ENCODE measurements at regions not wholly inside any gene's neighbourhood (a gene's known extent, or its start where the extent isn't known, plus 50 kb on each side); places are given as distances from the start of the nearest gene placed in this dataset.
"Not testable (repeated sequence)": the region's sequence is repeated elsewhere in the genome, so short reads cannot be mapped to it uniquely, and the experiment has no call there.

- DNase-seq: no peak
Observed at GRCh38 chr2:183946193-183946592, 652.1 kb upstream of the ZNF804A start.

- DNase-seq: no peak
Observed at GRCh38 chr2:183948861-183949260, 649.5 kb upstream of the ZNF804A start.

DNA sequence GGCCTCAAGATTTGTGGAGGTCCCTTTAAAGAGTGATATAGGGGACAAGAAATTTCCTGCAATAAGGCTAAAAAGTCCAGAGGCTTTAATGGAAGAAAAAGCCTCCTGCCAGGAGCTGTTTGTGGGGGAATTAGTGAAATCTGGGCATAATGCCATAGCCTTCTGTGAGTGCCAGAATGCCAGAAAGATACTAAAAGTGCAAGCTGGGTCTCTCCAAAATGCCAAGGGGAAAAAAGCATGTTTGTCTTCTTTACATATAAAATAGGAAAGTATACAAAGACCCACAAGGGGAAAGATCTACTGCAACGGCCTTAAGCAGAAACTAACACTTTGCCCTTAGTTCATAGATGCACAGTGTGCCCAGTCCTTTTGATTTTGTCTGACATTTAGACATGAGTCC is 647.7 kb upstream of the ZNF804A start:
- no peak for DNase-seq

- no peak for DNase-seq
Observed at GRCh38 chr2:183951630-183952029, 646.7 kb upstream of the ZNF804A start.

- DNase-seq: no peak
Observed at GRCh38 chr2:183952741-183953140, 645.6 kb upstream of the ZNF804A start.

DNA sequence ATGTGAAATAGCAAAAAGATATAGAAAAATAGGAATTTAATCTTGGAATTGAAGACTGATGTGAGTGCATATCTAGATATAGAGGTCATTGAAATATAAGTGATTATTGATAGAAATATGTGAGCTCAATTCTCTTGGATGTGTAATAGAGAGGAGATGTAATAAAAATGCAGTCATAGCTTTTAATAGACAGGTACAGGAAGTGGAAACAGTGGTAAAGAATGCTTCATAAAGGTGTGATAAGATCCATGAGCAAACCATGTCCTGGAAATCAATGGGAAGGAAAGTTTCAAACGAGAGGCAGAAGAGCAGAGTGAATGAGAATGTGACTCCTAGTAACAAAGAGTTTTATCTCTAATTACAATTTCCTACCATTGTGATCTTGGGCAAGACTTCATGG is 634.7 kb upstream of the ZNF804A start:
- no peak for DNase-seq

GRCh38 chr2:183964565-183964964 is 633.8 kb upstream of the ZNF804A start:
- DNase-seq: no peak

- no peak for DNase-seq
Observed at GRCh38 chr2:183967756-183968155, 630.6 kb upstream of the ZNF804A start.

DNA sequence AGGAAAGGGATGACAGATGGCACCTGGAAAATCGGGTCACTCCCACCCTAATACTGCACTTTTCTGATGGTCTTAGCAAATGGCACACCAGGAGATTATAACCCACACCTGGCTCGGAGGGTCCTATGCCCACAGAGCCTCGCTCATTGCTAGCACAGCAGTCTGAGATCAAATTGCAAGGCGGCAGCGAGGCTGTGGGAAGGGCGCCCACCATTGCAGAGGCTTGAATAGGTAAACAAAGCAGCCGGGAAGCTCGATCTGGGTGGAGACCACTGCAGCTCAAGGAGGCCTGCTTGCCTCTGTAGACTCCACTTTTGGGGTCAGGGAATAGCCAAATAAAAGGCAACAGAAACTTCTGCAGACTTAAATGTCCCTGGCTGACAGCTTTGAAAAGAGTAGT is 622.7 kb upstream of the ZNF804A start:
- not testable (repeated sequence) for DNase-seq

- no peak for DNase-seq
Observed at GRCh38 chr2:183984871-183985270, 613.5 kb upstream of the ZNF804A start.

- DNase-seq: no peak
Observed at GRCh38 chr2:183991968-183992367, 606.4 kb upstream of the ZNF804A start.

- no peak for DNase-seq
Observed at GRCh38 chr2:183993052-183993451, 605.3 kb upstream of the ZNF804A start.

DNA sequence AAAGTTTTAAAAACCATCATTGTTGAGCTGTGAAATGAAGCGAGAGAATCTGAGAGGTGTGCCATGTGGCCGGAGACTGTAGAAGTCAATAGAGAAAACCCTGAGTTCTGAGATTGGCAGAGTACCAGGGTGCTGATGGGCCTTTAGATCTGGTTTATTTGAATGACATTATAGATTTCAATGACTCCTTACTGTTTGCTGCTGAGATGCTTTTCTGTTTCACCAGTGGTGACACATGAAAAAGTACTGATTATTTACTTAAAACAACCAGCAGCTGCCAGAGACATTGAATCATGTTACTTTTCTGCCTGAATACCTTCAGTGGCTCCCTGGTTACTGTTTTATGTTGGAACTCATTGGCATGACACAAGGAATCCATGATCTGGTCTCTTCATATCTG is 602.7 kb upstream of the ZNF804A start:
- DNase-seq: peak; percentile 11

- DNase-seq: peak; percentile 32
Observed at GRCh38 chr2:183996825-183997793, 601.2 kb upstream of the ZNF804A start.

DNA sequence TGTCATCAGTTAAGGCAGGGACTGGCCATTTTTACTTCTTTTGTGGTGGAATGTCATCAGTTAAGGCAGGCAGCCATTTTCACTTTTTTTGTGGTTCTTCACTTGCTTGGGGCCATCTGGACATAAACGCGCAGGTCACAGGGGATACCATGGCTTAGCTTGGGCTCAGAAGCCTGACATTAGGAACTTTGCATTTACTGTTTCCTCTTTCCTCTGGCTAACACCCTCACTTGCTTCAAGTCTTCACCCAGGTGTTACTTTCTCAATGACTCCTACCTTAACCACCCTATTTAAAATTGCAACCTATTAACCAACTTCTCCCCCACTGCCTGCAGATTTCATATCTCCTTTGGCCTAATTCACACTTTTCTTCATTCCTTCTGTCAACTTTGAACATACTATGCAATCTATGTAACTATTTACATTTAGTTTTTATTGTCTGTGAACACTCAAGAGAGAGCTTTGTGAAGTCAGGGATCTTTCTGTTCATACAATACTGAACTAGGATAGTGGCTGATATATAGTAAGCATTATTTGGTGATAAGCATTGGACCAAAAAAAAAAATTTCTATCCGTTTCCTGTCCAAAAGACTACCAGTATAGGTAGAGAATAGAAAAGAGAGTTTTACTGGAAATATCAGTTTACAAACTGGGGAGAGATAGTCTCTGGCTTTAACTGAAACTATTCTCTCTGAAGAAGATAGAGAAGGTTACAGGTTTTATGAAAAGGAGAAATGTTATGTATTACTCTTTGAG is 600.1 kb upstream of the ZNF804A start:
- DNase-seq: no peak

GRCh38 chr2:183998797-183999190 is 599.5 kb upstream of the ZNF804A start:
- DNase-seq: no peak

DNA sequence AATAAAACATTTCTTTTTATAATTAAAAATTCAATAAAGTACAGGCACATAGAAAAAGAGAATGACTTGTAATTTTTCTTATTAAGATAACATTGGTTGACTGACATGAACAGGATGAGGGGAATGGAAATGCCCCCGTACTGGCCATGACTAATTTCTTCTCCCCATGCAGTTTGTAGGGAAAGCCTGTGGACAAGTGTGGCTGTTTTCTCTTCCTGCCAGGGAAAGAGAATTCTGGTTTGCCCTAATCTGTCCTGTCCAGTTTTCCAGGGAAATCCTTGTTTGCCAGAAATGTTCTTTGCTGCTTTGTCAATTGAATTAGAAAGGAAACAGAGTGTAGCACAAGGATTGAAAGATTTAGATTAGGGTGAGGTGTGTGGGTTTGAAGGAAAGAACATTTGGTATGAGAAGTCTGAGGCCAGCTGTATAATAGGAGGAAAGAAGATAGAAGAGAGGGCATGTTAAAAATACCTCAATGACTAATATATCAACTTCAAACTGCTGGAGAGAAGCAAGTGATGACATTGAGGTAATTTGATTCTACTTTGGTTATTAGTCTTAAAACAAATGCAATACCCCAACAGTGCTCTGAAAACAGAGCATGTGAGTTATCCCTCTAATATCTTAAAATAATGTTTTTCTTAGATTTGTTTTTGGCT is 593.9 kb upstream of the ZNF804A start:
- no peak for DNase-seq

GRCh38 chr2:184004948-184005672 is 593.2 kb upstream of the ZNF804A start:
- no peak for DNase-seq

DNA sequence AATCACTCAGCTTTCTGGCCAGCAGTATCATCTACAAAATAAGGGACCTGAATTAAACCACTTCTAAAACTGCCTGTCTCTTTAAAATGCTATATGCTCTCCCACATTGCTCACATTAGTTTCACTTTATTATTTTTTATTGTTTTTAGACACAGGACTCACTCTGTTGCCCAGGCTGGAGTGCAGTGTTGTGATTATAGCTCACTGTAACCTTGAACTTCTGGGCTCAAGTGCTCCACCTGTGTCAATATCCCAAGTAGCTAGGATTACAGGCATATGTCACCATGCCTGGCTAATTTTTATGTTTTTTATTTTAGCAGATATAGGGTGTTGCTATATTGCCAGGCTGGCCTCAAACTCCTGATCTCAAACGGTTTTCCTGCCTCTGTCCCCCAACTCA is 591.3 kb upstream of the ZNF804A start:
- peak; percentile 27 for DNase-seq

GRCh38 chr2:184026961-184027360 is 571.4 kb upstream of the ZNF804A start:
- no peak for DNase-seq

DNA sequence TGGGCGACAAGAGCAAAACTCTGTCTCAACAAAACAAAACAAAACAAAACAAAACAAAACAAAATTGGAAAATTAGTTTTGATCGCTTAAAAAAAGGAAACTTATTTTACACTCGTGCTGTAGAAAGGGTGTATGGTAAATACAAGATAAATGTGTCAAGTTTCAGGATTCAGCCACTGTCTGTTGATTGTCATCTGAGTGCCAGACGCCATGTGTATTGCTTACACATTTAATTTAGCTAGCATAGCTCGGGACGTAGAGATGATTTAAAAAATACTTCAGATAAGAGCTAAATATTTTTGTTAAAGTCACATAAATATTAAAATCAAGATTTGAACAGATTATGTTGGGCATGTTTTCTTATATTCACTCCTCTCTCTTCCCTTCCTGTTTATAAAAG is 568.1 kb upstream of the ZNF804A start:
- no peak for DNase-seq

- DNase-seq: no peak
Observed at GRCh38 chr2:184030989-184031388, 567.3 kb upstream of the ZNF804A start.
